Endothelial cell of umbilical vein (primary cell): ENCODE measurements at regions not wholly inside any gene's neighbourhood (a gene's known extent, or its start where the extent isn't known, plus 50 kb on each side); places are given as distances from the start of the nearest gene placed in this dataset.

Experiments used
- BruUV-seq: library from RNA; stranded (reverse); fragments of 400-500 nt; replicated peaks from 2 replicates; lab custom pipeline; 2021; lab: Mats Ljungman, UMichigan
- CTCF ChIA-PET: fragments of 300-600, 350-600 bp; sonication (Branson Sonifier 250); formaldehyde crosslinking; loops from one replicate; lab custom pipeline; 2021; ENCODE audit warnings: antibody characterized with exemption, inconsistent platforms; lab: Charles Lee
- POLR2A ChIA-PET: fragments of 300-600, 350-600 bp; sonication (Branson Sonifier 250); formaldehyde crosslinking; loops from one replicate; lab custom pipeline; 2021; ENCODE audit warnings: antibody characterized with exemption, inconsistent platforms; lab: Charles Lee
- DNase-seq: peaks from one replicate; pipeline ENCODE4 v3.0.0-alpha.2; 2011; ENCODE audit warnings: low read depth, low spot score
- FAIRE-seq: peaks from 2 replicates; lab custom pipeline; 2011; peaks lifted over from hg19 to GRCh38; lab: Jason Lieb, UNC
- H2AFZ ChIP-seq: 2 replicates; pipeline ENCODE4 v1.6.0; 2012; ENCODE audit warnings: low read depth, low read length, control low read depth, inconsistent platforms
- H3K27ac ChIP-seq: 2 replicates; pipeline ENCODE4 v1.5.1; 2011; ENCODE audit warnings: low read depth, mild to moderate bottlenecking, control low read depth, low read length, moderate library complexity; ENCODE audit not compliant: insufficient read depth
- H3K27me3 ChIP-seq, 2 experiments: 2 replicates each; pipeline versions ENCODE4 v1.6.0 to v1.6.1; 2011; ENCODE audit warnings: low read length in 2 of 2, mixed read lengths in 1 of 2; ENCODE audit not compliant: control insufficient read depth in 2 of 2, insufficient read depth in 2 of 2
- H3K36me3 ChIP-seq, 2 experiments: 2 replicates in 1 of 2; 3 replicates in 1 of 2; pipeline ENCODE4 v1.5.1; 2011; ENCODE audit warnings: low read length in 2 of 2, mild to moderate bottlenecking in 1 of 2, moderate library complexity in 1 of 2; ENCODE audit not compliant: control insufficient read depth in 2 of 2, insufficient read depth in 2 of 2; ENCODE audit errors: extremely low read depth in 1 of 2
- H3K4me1 ChIP-seq: 3 replicates; pipeline ENCODE4 v1.5.1; 2011; ENCODE audit warnings: mild to moderate bottlenecking, low read length; ENCODE audit not compliant: control insufficient read depth, insufficient read depth; ENCODE audit errors: extremely low read depth
- H3K4me2 ChIP-seq: 2 replicates; pipeline ENCODE4 v1.6.1; 2011; ENCODE audit warnings: low read length, control low read depth, mixed read lengths; ENCODE audit not compliant: insufficient read depth
- H3K4me3 ChIP-seq, 3 experiments: fragments of 200-600 bp in 1 of 3; sonication (generic), shearing (Covaris generic) in 1 of 3; replicated peaks in 1 of 3; 2 replicates each; pipeline ENCODE4 v1.5.1; 2011 to 2016; ENCODE audit warnings: control low read depth in 3 of 3, low read length in 3 of 3, mild to moderate bottlenecking in 2 of 3, inconsistent platforms in 1 of 3, low read depth in 1 of 3, moderate library complexity in 1 of 3; ENCODE audit not compliant: insufficient read depth in 1 of 3
- H3K79me2 ChIP-seq: 2 replicates; pipeline ENCODE4 v1.6.0; 2012; ENCODE audit warnings: low read length, inconsistent platforms; ENCODE audit not compliant: control insufficient read depth, insufficient read depth
- H3K9ac ChIP-seq: replicated peaks from 2 replicates; pipeline ENCODE3; 2011; ENCODE audit warnings: low read length, control low read depth; ENCODE audit not compliant: insufficient read depth; ENCODE audit errors: extremely low read depth
- H3K9me1 ChIP-seq: replicated peaks from 3 replicates; pipeline ENCODE4 v1.6.0; 2011; ENCODE audit warnings: mild to moderate bottlenecking, low read length; ENCODE audit not compliant: control insufficient read depth, insufficient read depth; ENCODE audit errors: extremely low read depth
- H3K9me3 ChIP-seq: replicated peaks from 2 replicates; pipeline ENCODE4 v1.5.1; 2012; ENCODE audit warnings: low read length, inconsistent platforms; ENCODE audit not compliant: control insufficient read depth, insufficient read depth
- H4K20me1 ChIP-seq: replicated peaks from 2 replicates; pipeline ENCODE3; 2011; ENCODE audit warnings: mild to moderate bottlenecking, low read length; ENCODE audit not compliant: control insufficient read depth, insufficient read depth; ENCODE audit errors: extremely low read depth
- EZH2 ChIP-seq: IDR thresholded peaks from 2 replicates; pipeline ENCODE4 v1.6.1; 2012; ENCODE audit warnings: borderline replicate concordance, low read depth, mild to moderate bottlenecking, moderate library complexity, low read length, inconsistent platforms; ENCODE audit not compliant: severe bottlenecking
- FOS ChIP-seq: IDR thresholded peaks from 2 replicates; pipeline ENCODE4 v1.6.1; 2011; ENCODE audit warnings: mild to moderate bottlenecking, low read length, moderate library complexity, borderline replicate concordance; ENCODE audit not compliant: insufficient read depth
- GATA2 ChIP-seq: IDR thresholded peaks from 2 replicates; pipeline ENCODE4 v1.7.0; 2011; ENCODE audit warnings: low read depth, mild to moderate bottlenecking, moderate library complexity, mixed read lengths, low read length; ENCODE audit not compliant: insufficient read length, insufficient read depth
- JUN ChIP-seq: IDR thresholded peaks from 2 replicates; pipeline ENCODE4 v1.6.1; 2011; ENCODE audit warnings: borderline replicate concordance, low read depth; ENCODE audit not compliant: insufficient read length, insufficient read depth
- MYC ChIP-seq: IDR thresholded peaks from one replicate; pipeline ENCODE4 v1.6.1; 2011; ENCODE audit warnings: mild to moderate bottlenecking, low read depth, low read length
- POLR2A ChIP-seq: IDR thresholded peaks from 2 replicates; pipeline ENCODE4 v1.6.1; 2012; ENCODE audit warnings: low read depth, mild to moderate bottlenecking, control low read depth, low read length
- POLR2AphosphoS5 ChIP-seq: IDR thresholded peaks from 2 replicates; pipeline ENCODE4 v1.6.1; 2012; ENCODE audit warnings: low read depth, mild to moderate bottlenecking, control low read depth, low read length, moderate library complexity; ENCODE audit not compliant: insufficient read depth
- dilution Hi-C: fragments of 300-500 bp; cut with MboI; formaldehyde crosslinking; loops from one replicate; pipeline ENCODE4 v1.15.0; 2019; ENCODE audit warnings: low sequenced_read_pairs; ENCODE audit not compliant: extremely low pct_ligation_motif_present
- intact Hi-C: fragments of 100-400 bp; cut with micrococcal nuclease; formaldehyde crosslinking; loops from one replicate; pipeline ENCODE4 v1.10.0; 2022
- TF ChIP-seq, protein P1 (sequence below): IDR thresholded peaks from 2 replicates; pipeline ENCODE4 v1.6.1; 2011; ENCODE audit not compliant: insufficient read depth, insufficient read length
- TF ChIP-seq, protein P2 (sequence below), 2 donors: IDR thresholded peaks; 1 replicate in 1 of 2; 2 replicates in 1 of 2; pipeline ENCODE4 v1.5.1; 2011; ENCODE audit warnings: low read length in 2 of 2, mild to moderate bottlenecking in 2 of 2, moderate library complexity in 2 of 2, control low read depth in 1 of 2, inconsistent platforms in 1 of 2, low read depth in 1 of 2; ENCODE audit not compliant: insufficient read depth in 1 of 2; ENCODE audit errors: extremely low read depth in 1 of 2

DNA sequence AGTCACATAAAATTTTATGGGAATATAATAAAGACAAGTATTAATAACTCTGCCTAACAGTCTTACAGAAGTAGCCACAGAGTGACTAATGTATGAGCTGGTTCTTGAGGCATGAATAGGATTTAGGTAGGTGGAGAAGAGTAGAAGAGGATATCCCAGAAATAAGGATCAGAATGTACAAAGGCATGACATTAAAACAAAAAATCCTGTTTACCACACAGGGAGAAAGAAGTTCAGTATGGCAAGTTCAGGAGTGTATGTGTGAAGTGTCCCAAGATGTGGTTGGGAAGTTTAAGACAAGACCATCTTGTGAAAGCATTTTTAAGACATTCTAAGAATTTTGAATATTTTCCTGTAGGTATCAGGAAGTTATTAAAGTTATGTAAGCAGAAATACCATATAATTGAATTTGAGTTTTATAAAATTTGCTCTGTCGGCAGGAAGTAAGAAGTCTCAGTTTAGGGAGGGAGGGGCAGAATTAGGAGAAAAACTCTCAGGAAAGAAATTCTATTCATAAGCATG lies 64.7 kb upstream of the CAV2 start:
- ChIA-PET POLR2A (interaction anchor here (0.7 kb wide), 1 partner anchor 65 kb away, joined by 3 read pairs; the partner anchor contains the start of gene CAV2), CTCF (no interaction called here)
- Histone ChIP-seq H3K4me2 (peak overlapping the region; percentile 31), H3K9me1 (no peaks in the 10 kb centered on the region), H3K9ac (no peak overlapping the region), H3K27me3 (no peaks in the 10 kb centered on the region), H3K4me1 (peaks cover 10% of the 10 kb centered on the region), H4K20me1 (no peaks in the 10 kb centered on the region), H3K27ac (no peak overlapping the region), H3K36me3 (no peaks in the 10 kb centered on the region), H3K9me3 (no peaks in the 10 kb centered on the region), H3K4me3 (no peak overlapping the region), H3K79me2 (no peaks in the 10 kb centered on the region), H2AFZ (no peak overlapping the region)
- FAIRE-seq, result no peak
- dilution Hi-C loops, result no loop called here
- DNase-seq, result peak; percentile 39
- no TSS peak for BruUV-seq
- intact Hi-C loops, result no loop called here
- TF ChIP-seq, protein P1, sequence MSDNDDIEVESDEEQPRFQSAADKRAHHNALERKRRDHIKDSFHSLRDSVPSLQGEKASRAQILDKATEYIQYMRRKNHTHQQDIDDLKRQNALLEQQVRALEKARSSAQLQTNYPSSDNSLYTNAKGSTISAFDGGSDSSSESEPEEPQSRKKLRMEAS, result no peak
- peak; percentile 27 for TF ChIP-seq FOS

DNA sequence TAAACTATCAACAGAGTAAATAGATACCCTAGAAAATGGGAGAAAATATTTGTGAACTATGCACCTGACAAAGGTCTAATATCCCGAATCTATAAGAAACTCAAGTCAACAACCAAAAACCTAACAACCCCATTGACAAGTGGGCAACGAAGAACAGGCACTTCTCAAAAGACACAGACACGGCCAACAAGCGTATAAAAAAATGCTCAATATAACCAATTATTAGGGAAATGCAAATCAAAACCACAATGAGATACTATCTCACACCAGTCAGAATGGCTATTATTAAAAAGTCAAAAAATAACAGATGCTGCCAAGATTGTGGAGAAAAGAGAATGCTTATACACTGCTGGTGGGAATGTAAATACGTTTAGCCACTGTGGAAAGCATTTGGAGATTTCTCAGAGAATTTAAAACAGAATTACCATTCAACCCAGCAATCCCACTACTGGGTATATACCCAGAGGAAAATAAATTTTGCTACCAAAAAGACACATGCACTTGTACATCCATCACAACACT lies 63.2 kb upstream of the CAV2 start:
- FAIRE-seq, result no peak
- POLR2A ChIA-PET, result no interaction called here
- H3K79me2 ChIP-seq, result no peaks in the 10 kb centered on the region

More for the DNA sequence above, 63.2 kb upstream of the CAV2 start:
- Histone ChIP-seq H3K9ac (no peak overlapping the region), H3K27ac (no peak overlapping the region), H3K4me2 (no peak overlapping the region), H2AFZ (no peak overlapping the region), H3K36me3 (no peaks in the 10 kb centered on the region), H3K4me1 (peaks cover 17% of the 10 kb centered on the region), H3K9me1 (no peaks in the 10 kb centered on the region), H3K27me3 (no peaks in the 10 kb centered on the region), H4K20me1 (no peaks in the 10 kb centered on the region), H3K9me3 (no peaks in the 10 kb centered on the region), H3K4me3 (no peak overlapping the region)
- CTCF ChIA-PET, result no interaction called here
- BruUV-seq, result no TSS peak
- DNase-seq, result no peak
- intact Hi-C loops, result no loop called here
- TF ChIP-seq, protein P1, result no peak
- TF ChIP-seq POLR2A (no peak), FOS (no peak), GATA2 (no peak), EZH2 (no peak), POLR2AphosphoS5 (no peak), JUN (no peak), MYC (no peak)
- TF ChIP-seq, protein P2, sequence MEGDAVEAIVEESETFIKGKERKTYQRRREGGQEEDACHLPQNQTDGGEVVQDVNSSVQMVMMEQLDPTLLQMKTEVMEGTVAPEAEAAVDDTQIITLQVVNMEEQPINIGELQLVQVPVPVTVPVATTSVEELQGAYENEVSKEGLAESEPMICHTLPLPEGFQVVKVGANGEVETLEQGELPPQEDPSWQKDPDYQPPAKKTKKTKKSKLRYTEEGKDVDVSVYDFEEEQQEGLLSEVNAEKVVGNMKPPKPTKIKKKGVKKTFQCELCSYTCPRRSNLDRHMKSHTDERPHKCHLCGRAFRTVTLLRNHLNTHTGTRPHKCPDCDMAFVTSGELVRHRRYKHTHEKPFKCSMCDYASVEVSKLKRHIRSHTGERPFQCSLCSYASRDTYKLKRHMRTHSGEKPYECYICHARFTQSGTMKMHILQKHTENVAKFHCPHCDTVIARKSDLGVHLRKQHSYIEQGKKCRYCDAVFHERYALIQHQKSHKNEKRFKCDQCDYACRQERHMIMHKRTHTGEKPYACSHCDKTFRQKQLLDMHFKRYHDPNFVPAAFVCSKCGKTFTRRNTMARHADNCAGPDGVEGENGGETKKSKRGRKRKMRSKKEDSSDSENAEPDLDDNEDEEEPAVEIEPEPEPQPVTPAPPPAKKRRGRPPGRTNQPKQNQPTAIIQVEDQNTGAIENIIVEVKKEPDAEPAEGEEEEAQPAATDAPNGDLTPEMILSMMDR (IDR thresholded peaks at IDR 0.05; ENCODE audit: extremely low read depth in 1 of 2, insufficient read depth in 1 of 2, low read depth in 1 of 2, low read length in 2 of 2), result no peak
- dilution Hi-C loops, result no loop called here
